CD4-positive, alpha-beta T cell treated with Interleukin-17A for 1 hour (primary cell): ENCODE measurements at regions not wholly inside any gene's neighbourhood (a gene's known extent, or its start where the extent isn't known, plus 50 kb on each side); places are given as distances from the start of the nearest gene placed in this dataset.
"Not testable (repeated sequence)": the region's sequence is repeated elsewhere in the genome, so short reads cannot be mapped to it uniquely, and the experiment has no call there.

Source experiments
- DNase-seq: peaks from one replicate; pipeline ENCODE4 v3.0.0-alpha.2; 2020

GRCh38 chr10:22875581-22875980, 52.3 kb upstream of the ARMC3 start:
- DNase-seq = no peak

GRCh38 chr10:22874189-22874854, 53.5 kb upstream of the ARMC3 start:
- no peak for DNase-seq

GRCh38 chr10:22856444-22857074, 71.3 kb upstream of the ARMC3 start:
- DNase-seq = no peak

GRCh38 chr10:22854935-22855421, 72.9 kb upstream of the ARMC3 start:
- no peak for DNase-seq

- DNase-seq = no peak
Measured at GRCh38 chr10:22853906-22854447, 73.9 kb upstream of the ARMC3 start.

- DNase-seq = no peak
Measured at GRCh38 chr10:22852712-22853353, 75.0 kb upstream of the ARMC3 start.

GRCh38 chr10:22851865-22852239, 76.0 kb upstream of the ARMC3 start:
- no peak for DNase-seq

- DNase-seq = no peak
Measured at GRCh38 chr10:22850541-22850940, 77.3 kb upstream of the ARMC3 start.

- no peak for DNase-seq
Measured at GRCh38 chr10:22849077-22849805, 78.6 kb upstream of the ARMC3 start.

- no peak for DNase-seq
Measured at GRCh38 chr10:22848509-22848908, 79.3 kb upstream of the ARMC3 start.

- DNase-seq = peak; percentile 3
Measured at GRCh38 chr10:22846294-22846693, 81.6 kb upstream of the ARMC3 start.

GRCh38 chr10:22839639-22840038, 88.2 kb upstream of the ARMC3 start:
- DNase-seq = no peak

GRCh38 chr10:22837771-22838170, 90.1 kb upstream of the ARMC3 start:
- no peak for DNase-seq

GRCh38 chr10:22837351-22837750, 90.5 kb upstream of the ARMC3 start:
- DNase-seq = no peak

- DNase-seq = no peak
Measured at GRCh38 chr10:22834471-22834870, 93.4 kb upstream of the ARMC3 start.

GRCh38 chr10:22833781-22834180, 94.1 kb upstream of the ARMC3 start:
- DNase-seq = no peak

- no peak for DNase-seq
Measured at GRCh38 chr10:22833353-22833752, 94.5 kb upstream of the ARMC3 start.

GRCh38 chr10:22832851-22833250, 95.0 kb upstream of the ARMC3 start:
- DNase-seq = no peak

GRCh38 chr10:22832066-22832602, 95.7 kb upstream of the ARMC3 start:
- DNase-seq = no peak

- no peak for DNase-seq
Measured at GRCh38 chr10:22831586-22831985, 96.3 kb upstream of the ARMC3 start.

GRCh38 chr10:22828712-22829111, 99.1 kb upstream of the ARMC3 start:
- DNase-seq = not testable (repeated sequence)

GRCh38 chr10:22825841-22826240, 102.0 kb upstream of the ARMC3 start:
- no peak for DNase-seq

GRCh38 chr10:22824984-22825383, 102.9 kb upstream of the ARMC3 start:
- DNase-seq = no peak
